ENCODE measurements at regions not wholly inside any gene's neighbourhood (a gene's known extent, or its start where the extent isn't known, plus 50 kb on each side); places are given as distances from the start of the nearest gene placed in this dataset.

DNA sequence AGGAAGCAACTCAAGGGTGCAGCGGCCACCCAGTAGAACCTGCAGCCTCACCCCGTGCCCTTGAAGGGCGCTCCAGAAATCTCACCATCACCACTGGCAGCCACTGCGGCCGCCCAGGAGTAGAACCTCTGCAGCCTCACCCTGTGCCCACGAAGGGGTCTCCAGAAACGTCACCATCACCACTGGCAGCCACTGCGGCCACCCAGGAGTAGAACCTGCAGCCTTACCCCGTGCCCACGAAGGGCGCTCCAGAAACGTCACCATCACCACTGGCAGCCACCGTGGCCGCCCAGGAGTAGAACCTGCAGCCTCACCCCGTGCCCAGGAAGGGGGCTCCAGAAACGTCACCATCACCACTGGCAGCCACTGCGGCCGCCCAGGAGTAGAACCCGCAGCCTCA is 336.0 kb downstream of the TEX29 start:
- no peaks in the 10 kb centered on the region for H3K36me3 ChIP-seq
- intact Hi-C loops (cut with DNase I): no loop called here
- H3K9me3 ChIP-seq: no peaks in the 10 kb centered on the region
- no peak overlapping the region for H3K4me3 ChIP-seq
- H3K4me1 ChIP-seq: no peaks in the 10 kb centered on the region
- TF ChIP-seq, protein P1, sequence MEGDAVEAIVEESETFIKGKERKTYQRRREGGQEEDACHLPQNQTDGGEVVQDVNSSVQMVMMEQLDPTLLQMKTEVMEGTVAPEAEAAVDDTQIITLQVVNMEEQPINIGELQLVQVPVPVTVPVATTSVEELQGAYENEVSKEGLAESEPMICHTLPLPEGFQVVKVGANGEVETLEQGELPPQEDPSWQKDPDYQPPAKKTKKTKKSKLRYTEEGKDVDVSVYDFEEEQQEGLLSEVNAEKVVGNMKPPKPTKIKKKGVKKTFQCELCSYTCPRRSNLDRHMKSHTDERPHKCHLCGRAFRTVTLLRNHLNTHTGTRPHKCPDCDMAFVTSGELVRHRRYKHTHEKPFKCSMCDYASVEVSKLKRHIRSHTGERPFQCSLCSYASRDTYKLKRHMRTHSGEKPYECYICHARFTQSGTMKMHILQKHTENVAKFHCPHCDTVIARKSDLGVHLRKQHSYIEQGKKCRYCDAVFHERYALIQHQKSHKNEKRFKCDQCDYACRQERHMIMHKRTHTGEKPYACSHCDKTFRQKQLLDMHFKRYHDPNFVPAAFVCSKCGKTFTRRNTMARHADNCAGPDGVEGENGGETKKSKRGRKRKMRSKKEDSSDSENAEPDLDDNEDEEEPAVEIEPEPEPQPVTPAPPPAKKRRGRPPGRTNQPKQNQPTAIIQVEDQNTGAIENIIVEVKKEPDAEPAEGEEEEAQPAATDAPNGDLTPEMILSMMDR (IDR thresholded peaks at IDR 0.05): no peak
- DNase-seq (no peak), ATAC-seq (no peak)
- peaks cover 23% of the 10 kb centered on the region for H3K27me3 ChIP-seq
- H3K27ac ChIP-seq: no peak overlapping the region

DNA sequence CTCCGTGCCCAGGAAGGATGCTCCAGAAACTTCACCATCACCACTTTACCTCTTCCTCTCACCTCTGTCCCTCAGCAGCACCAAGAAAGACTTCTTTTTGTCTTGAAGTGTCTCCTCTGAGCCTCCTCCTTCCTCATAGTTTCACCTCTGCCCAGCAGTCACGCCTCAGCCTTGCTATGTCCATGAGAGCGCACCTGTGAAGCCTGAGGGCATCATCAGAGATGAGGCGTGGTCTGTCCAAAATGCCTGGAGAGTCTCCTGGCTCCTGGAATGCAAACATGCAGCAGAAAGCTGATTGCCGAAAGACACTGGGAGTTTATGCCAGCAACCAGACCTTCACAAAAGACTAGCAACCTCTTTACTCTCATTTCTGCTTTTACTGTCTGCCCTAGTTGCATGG is 336.6 kb downstream of the TEX29 start:
- peaks cover 19% of the 10 kb centered on the region for H3K27me3 ChIP-seq
- intact Hi-C loops (cut with DNase I): no loop called here
- no peaks in the 10 kb centered on the region for H3K9me3 ChIP-seq
- H3K4me1 ChIP-seq: no peaks in the 10 kb centered on the region
- no peaks in the 10 kb centered on the region for H3K36me3 ChIP-seq
- no peak for DNase-seq
- no peak for ATAC-seq
- no peak overlapping the region for H3K27ac ChIP-seq
- TF ChIP-seq, protein P1 (IDR thresholded peaks at IDR 0.05): no peak
- H3K4me3 ChIP-seq: no peak overlapping the region

DNA sequence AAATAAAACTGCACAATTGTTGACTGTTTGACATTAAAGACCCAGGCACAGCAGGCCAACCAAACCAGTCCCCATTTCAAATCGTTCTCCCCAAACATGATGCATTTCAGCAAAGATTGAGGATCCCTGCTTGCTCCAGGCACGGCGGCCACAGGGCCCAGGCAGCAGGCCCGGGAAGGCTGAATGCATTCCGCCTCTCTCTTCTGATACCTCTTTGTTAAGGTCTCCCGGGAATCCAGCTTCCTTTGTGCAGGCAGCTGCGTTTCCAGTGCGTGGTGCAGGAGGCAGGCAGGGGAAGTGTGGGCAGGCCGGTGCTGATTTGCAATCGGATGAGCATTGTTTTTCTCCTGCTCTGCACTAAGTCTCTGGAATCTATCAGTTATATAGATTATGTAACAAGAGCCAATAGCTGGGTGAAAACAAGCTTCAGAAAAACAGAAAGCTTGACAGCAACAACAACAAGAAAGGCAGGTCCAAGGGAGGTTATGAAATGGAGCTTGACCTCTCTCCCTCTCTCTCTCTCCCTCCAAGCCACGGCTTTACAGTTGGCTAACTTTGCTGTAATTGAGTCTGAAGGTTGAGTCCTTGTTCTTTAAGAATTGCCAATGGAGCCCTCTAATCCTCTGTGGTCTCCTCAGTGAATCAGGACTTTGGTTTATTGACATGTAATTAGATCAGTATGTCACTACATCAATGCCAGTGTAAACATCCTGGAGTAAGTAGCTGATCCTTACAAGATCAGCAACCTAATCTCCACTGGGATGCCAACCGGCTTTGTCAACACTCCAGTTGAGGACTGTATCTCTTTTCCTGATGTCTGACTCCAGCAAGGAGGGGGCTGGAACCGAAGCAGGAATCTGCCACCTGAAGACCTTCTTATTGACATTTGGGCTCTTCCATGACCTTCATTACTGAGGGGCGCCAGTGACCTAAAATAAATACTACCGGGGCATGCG is 338.0 kb downstream of the TEX29 start:
- Histone ChIP-seq H3K27me3 (peaks cover 8% of the 10 kb centered on the region), H3K9me3 (no peaks in the 10 kb centered on the region), H3K4me3 (no peak overlapping the region), H3K36me3 (no peaks in the 10 kb centered on the region), H3K4me1 (no peaks in the 10 kb centered on the region), H3K27ac (no peak overlapping the region)
- no peak for ATAC-seq
- intact Hi-C loops (cut with DNase I): no loop called here
- DNase-seq: no peak
- TF ChIP-seq, protein P1 (IDR thresholded peaks at IDR 0.05): no peak

DNA sequence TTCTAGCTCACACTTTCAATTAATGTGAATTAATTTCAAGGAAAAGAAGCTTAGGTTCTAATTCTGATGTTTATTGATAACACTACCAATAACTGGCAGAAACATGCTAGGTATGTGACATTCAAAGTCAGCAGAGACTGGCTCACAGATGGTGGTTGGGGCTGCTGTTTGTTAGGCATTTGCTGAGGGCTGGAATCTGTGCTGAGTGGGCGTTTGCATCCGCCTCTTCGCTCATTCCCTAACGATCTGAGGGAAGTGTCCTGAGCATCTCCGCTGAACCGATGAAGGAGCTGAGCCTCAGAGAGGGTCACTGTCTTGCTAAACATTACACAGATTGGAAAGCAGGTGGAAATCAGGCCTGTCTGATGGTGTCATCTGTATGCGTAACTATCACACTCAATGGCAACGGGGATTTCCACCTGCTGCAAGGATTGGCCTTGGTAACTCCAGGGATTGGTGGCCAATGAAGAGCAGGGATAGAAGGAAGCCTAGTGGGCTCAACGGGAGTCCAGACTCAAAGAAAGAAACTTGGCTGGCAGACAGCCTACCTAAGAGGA is 338.9 kb downstream of the TEX29 start:
- no peaks in the 10 kb centered on the region for H3K27me3 ChIP-seq
- H3K4me3 ChIP-seq: no peak overlapping the region
- H3K9me3 ChIP-seq: no peaks in the 10 kb centered on the region
- H3K36me3 ChIP-seq: no peaks in the 10 kb centered on the region
- ATAC-seq: no peak
- intact Hi-C loops (cut with DNase I): no loop called here
- no peaks in the 10 kb centered on the region for H3K4me1 ChIP-seq
- DNase-seq: no peak
- no peak overlapping the region for H3K27ac ChIP-seq
- TF ChIP-seq, protein P1 (IDR thresholded peaks at IDR 0.05): no peak

DNA sequence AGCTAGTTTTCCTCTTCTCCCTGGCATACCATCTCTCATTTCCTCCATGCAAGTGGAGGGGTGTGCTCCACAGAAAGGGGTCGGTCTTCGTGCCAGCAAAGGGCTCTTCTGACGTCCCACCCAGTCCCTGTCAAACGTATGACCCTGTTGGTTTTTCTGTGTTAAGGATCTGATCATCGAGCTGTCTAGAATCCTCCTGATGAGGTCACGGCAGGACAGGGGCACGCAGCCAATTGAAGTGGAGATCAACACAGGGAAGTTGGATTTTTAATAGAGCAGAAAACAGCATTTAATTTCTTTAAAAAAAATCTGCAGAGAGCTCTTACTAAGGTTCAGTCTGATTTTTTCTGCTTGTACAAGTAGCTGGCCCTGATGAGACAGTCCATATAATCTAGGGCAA is 339.4 kb downstream of the TEX29 start:
- no peaks in the 10 kb centered on the region for H3K4me1 ChIP-seq
- H3K27ac ChIP-seq: no peak overlapping the region
- no peaks in the 10 kb centered on the region for H3K27me3 ChIP-seq
- H3K36me3 ChIP-seq: no peaks in the 10 kb centered on the region
- ATAC-seq (no peak), DNase-seq (no peak)
- intact Hi-C loops (cut with DNase I): no loop called here
- H3K4me3 ChIP-seq: no peak overlapping the region
- TF ChIP-seq, protein P1 (IDR thresholded peaks at IDR 0.05): no peak
- H3K9me3 ChIP-seq: no peaks in the 10 kb centered on the region

Measured in upper lobe of right lung (tissue), 1 donor.